OCI-LY3 (cell line): ENCODE measurements at regions not wholly inside any gene's neighbourhood (a gene's known extent, or its start where the extent isn't known, plus 50 kb on each side); places are given as distances from the start of the nearest gene placed in this dataset.

ENCODE experiments used
- H2AFZ ChIP-seq: fragments of 200-600, 300-600 bp; shearing (Covaris generic); 2 replicates; pipeline ENCODE4 v1.6.0; 2014; ENCODE audit warnings: antibody characterized with exemption, low read depth, low read length
- H3K27ac ChIP-seq: fragments of 200-600, 300-600 bp; sonication (generic); 2 replicates; pipeline ENCODE4 v1.5.1; 2014; ENCODE audit warnings: mild to moderate bottlenecking, low read length, moderate library complexity, mixed read lengths
- H3K27me3 ChIP-seq: fragments of 200-600, 300-600 bp; sonication (generic); 2 replicates; pipeline ENCODE4 v1.6.1; 2014; ENCODE audit warnings: low read depth, low read length, mixed read lengths
- H3K36me3 ChIP-seq: fragments of 200-600, 300-600 bp; sonication (generic); replicated peaks from 2 replicates; pipeline ENCODE3; 2014; ENCODE audit warnings: low read depth, low read length, mixed read lengths
- H3K4me1 ChIP-seq: fragments of 300-600, 200-600 bp; sonication (generic); 2 replicates; pipeline ENCODE4 v1.6.1; 2014; ENCODE audit warnings: low read length, mixed read lengths
- H3K4me2 ChIP-seq: fragments of 200-600, 300-600 bp; sonication (generic); 2 replicates; pipeline ENCODE4 v1.6.1; 2014; ENCODE audit warnings: low read length, mixed read lengths
- H3K4me3 ChIP-seq: fragments of 300-600, 200-600 bp; sonication (generic); 2 replicates; pipeline ENCODE4 v1.5.1; 2014; ENCODE audit warnings: antibody characterized with exemption, mild to moderate bottlenecking, low read length, moderate library complexity
- H3K79me2 ChIP-seq: fragments of 300-600, 200-600 bp; shearing (Covaris generic); 2 replicates; pipeline ENCODE4 v1.6.1; 2014; ENCODE audit warnings: mild to moderate bottlenecking, low read length, mixed read lengths
- H3K9ac ChIP-seq: fragments of 300-600, 200-600 bp; shearing (Covaris generic); 2 replicates; pipeline ENCODE4 v1.6.0; 2014; ENCODE audit warnings: mild to moderate bottlenecking, low read length, moderate library complexity
- H3K9me3 ChIP-seq: fragments of 200-600, 300-600 bp; shearing (Covaris generic); 2 replicates; pipeline ENCODE4 v1.6.1; 2014; ENCODE audit warnings: low read length, mixed read lengths; ENCODE audit not compliant: insufficient read depth
- H4K20me1 ChIP-seq: fragments of 200-600, 300-600 bp; sonication (generic); 2 replicates; pipeline ENCODE4 v1.6.1; 2016; ENCODE audit warnings: low read length, mixed read lengths; ENCODE audit not compliant: insufficient read depth
- CTCF ChIP-seq: fragments of 200-600, 300-600 bp; sonication (generic); IDR thresholded peaks from 2 replicates; pipeline ENCODE4 v1.5.1; 2014; ENCODE audit warnings: antibody characterized with exemption, low read length, low read depth
- EZH2phosphoT487 ChIP-seq: fragments of 200-600 bp; shearing (Covaris generic); IDR thresholded peaks from 2 replicates; pipeline ENCODE4 v1.6.1; 2018; ENCODE audit warnings: antibody characterized with exemption, mixed run types, low read depth

- Histone ChIP-seq H3K4me3 (no peak overlapping the region), H3K4me2 (peak overlapping the region; percentile 19; the same call in 1 of the 2 replicates), H3K79me2 (no peaks in the 10 kb centered on the region), H3K9ac (no peak overlapping the region), H3K9me3 (no peaks in the 10 kb centered on the region), H3K27me3 (no peaks in the 10 kb centered on the region), H4K20me1 (no peaks in the 10 kb centered on the region), H3K27ac (no peak overlapping the region), H3K4me1 (0 out of 2 replicates have a peak, but pooled peaks cover 2% of the 10 kb centered on the region), H3K36me3 (no peaks in the 10 kb centered on the region), H2AFZ (no peak overlapping the region)
- peak; percentile 78 for TF ChIP-seq CTCF
- TF ChIP-seq EZH2phosphoT487, result no peak
These were observed 681.4 kb downstream of the GABRG1 start for GRCh38 chr4:45442466-45442865.

GRCh38 chr4:45438047-45438446 is 685.8 kb downstream of the GABRG1 start:
- no peaks in the 10 kb centered on the region for H3K9me3 ChIP-seq
- no peak overlapping the region for H2AFZ ChIP-seq
- H3K9ac ChIP-seq, result no peak overlapping the region
- TF ChIP-seq EZH2phosphoT487 (no peak), CTCF (no peak)
- no peaks in the 10 kb centered on the region for H3K36me3 ChIP-seq
- no peak overlapping the region for H3K27ac ChIP-seq
- H3K4me1 ChIP-seq, result 0 out of 2 replicates have a peak, but pooled peaks cover 2% of the 10 kb centered on the region
- H3K4me3 ChIP-seq, result no peak overlapping the region
- H4K20me1 ChIP-seq, result no peaks in the 10 kb centered on the region
- H3K27me3 ChIP-seq, result no peaks in the 10 kb centered on the region
- H3K4me2 ChIP-seq, result no peak overlapping the region
- no peaks in the 10 kb centered on the region for H3K79me2 ChIP-seq

- Histone ChIP-seq H3K4me3 (no peak overlapping the region), H3K27ac (no peak overlapping the region), H3K36me3 (no peaks in the 10 kb centered on the region), H3K9ac (no peak overlapping the region), H2AFZ (no peak overlapping the region), H3K4me1 (no peaks in the 10 kb centered on the region), H3K9me3 (no peaks in the 10 kb centered on the region), H4K20me1 (no peaks in the 10 kb centered on the region), H3K79me2 (no peaks in the 10 kb centered on the region), H3K27me3 (no peaks in the 10 kb centered on the region), H3K4me2 (no peak overlapping the region)
- no peak for TF ChIP-seq EZH2phosphoT487
- no peak for TF ChIP-seq CTCF
These were observed 686.5 kb downstream of the GABRG1 start for GRCh38 chr4:45437381-45437780.

- Histone ChIP-seq H2AFZ (no peak overlapping the region), H3K27ac (no peak overlapping the region), H3K9me3 (no peaks in the 10 kb centered on the region), H3K4me3 (no peak overlapping the region), H3K9ac (no peak overlapping the region), H3K36me3 (no peaks in the 10 kb centered on the region), H3K4me2 (no peak overlapping the region), H3K27me3 (no peaks in the 10 kb centered on the region), H3K79me2 (no peaks in the 10 kb centered on the region), H4K20me1 (no peaks in the 10 kb centered on the region), H3K4me1 (0 out of 2 replicates have a peak, but pooled peaks cover 4% of the 10 kb centered on the region)
- no peak for TF ChIP-seq CTCF
- no peak for TF ChIP-seq EZH2phosphoT487
These were observed 698.7 kb downstream of the GABRG1 start for GRCh38 chr4:45425135-45425534.
